ENCODE measurements at regions not wholly inside any gene's neighbourhood (a gene's known extent, or its start where the extent isn't known, plus 50 kb on each side); places are given as distances from the start of the nearest gene placed in this dataset.

- no peak for DNase-seq (ENCODE audit: low read depth)
Measured at GRCh38 chr6:121925534-121926255, 473.8 kb upstream of the HSF2 start.

- no peak for DNase-seq (ENCODE audit: low read depth)
Measured at GRCh38 chr6:121929301-121929700, 470.2 kb upstream of the HSF2 start.

- peak; percentile 90 for DNase-seq (ENCODE audit: low read depth)
Measured at GRCh38 chr6:121932076-121932991, 467.1 kb upstream of the HSF2 start.

GRCh38 chr6:121934451-121934850 is 465.0 kb upstream of the HSF2 start:
- DNase-seq (ENCODE audit: low read depth): no peak

GRCh38 chr6:121940728-121941127 is 458.7 kb upstream of the HSF2 start:
- DNase-seq (ENCODE audit: low read depth): no peak

GRCh38 chr6:121944354-121944753 is 455.1 kb upstream of the HSF2 start:
- DNase-seq (ENCODE audit: low read depth): peak; percentile 80

- DNase-seq (ENCODE audit: low read depth): no peak
Measured at GRCh38 chr6:121951123-121951522, 448.3 kb upstream of the HSF2 start.

GRCh38 chr6:121951918-121952379 is 447.5 kb upstream of the HSF2 start:
- DNase-seq (ENCODE audit: low read depth): peak; percentile 96

GRCh38 chr6:121955401-121955800 is 444.1 kb upstream of the HSF2 start:
- DNase-seq (ENCODE audit: low read depth): peak; percentile 60

GRCh38 chr6:121956782-121957181 is 442.7 kb upstream of the HSF2 start:
- no peak for DNase-seq (ENCODE audit: low read depth)

- DNase-seq (ENCODE audit: low read depth): no peak
Measured at GRCh38 chr6:121959501-121959900, 440.0 kb upstream of the HSF2 start.

- DNase-seq (ENCODE audit: low read depth): peak; percentile 59
Measured at GRCh38 chr6:121961619-121962125, 437.8 kb upstream of the HSF2 start.

GRCh38 chr6:121963826-121964225 is 435.6 kb upstream of the HSF2 start:
- DNase-seq (ENCODE audit: low read depth): no peak

GRCh38 chr6:121965739-121966138 is 433.7 kb upstream of the HSF2 start:
- DNase-seq (ENCODE audit: low read depth): no peak

- DNase-seq (ENCODE audit: low read depth): no peak
Measured at GRCh38 chr6:121967631-121968030, 431.8 kb upstream of the HSF2 start.

- peak; percentile 63 for DNase-seq (ENCODE audit: low read depth)
Measured at GRCh38 chr6:121971931-121972335, 427.5 kb upstream of the HSF2 start.

- no peak for DNase-seq (ENCODE audit: low read depth)
Measured at GRCh38 chr6:121984956-121985355, 414.5 kb upstream of the HSF2 start.

GRCh38 chr6:121993362-121993761 is 406.1 kb upstream of the HSF2 start:
- DNase-seq (ENCODE audit: low read depth): no peak

GRCh38 chr6:121994919-121995318 is 404.5 kb upstream of the HSF2 start:
- no peak for DNase-seq (ENCODE audit: low read depth)

GRCh38 chr6:121998631-121999030 is 400.8 kb upstream of the HSF2 start:
- DNase-seq (ENCODE audit: low read depth): no peak

GRCh38 chr6:121999456-122000065 is 399.9 kb upstream of the HSF2 start:
- no peak for DNase-seq (ENCODE audit: low read depth)

- no peak for DNase-seq (ENCODE audit: low read depth)
Measured at GRCh38 chr6:122005661-122006060, 393.8 kb upstream of the HSF2 start.
